ENCODE measurements at regions not wholly inside any gene's neighbourhood (a gene's known extent, or its start where the extent isn't known, plus 50 kb on each side); places are given as distances from the start of the nearest gene placed in this dataset.

DNA sequence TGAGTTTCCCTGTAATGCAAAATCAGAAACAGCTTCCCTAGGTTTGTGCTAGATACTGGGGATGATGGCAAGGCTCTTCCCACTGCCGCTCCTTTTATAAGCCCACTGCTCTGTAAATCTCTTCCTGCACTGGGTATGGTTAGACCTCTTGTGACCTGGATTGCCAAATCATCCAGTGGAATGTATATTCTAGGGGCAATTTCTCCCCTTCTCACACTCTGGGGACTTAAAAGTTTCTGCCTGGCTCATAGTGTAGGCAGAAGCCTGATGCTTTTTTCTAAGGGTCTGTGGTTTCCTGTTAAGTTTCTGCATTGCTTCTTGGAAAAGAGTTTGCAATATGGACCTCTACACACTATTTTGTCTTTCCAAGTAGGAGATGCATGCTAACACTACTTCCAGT is 1582.0 kb upstream of the PCDH20 start:
- DNase-seq (ENCODE audit: extremely low spot score, unreplicated experiment) = no peak
- Mint-ChIP-seq H3K4me1 (ENCODE audit: unreplicated experiment) (no peaks in the 10 kb centered on the region), H3K4me3 (ENCODE audit: unreplicated experiment) (no peak overlapping the region), H3K9me3 (ENCODE audit: unreplicated experiment) (peaks cover 20% of the 10 kb centered on the region), H3K36me3 (ENCODE audit: unreplicated experiment) (no peaks in the 10 kb centered on the region), H3K27me3 (ENCODE audit: unreplicated experiment) (no peaks in the 10 kb centered on the region), H3K27ac (ENCODE audit: unreplicated experiment) (no peak overlapping the region)
- TF ChIP-seq, protein P1, sequence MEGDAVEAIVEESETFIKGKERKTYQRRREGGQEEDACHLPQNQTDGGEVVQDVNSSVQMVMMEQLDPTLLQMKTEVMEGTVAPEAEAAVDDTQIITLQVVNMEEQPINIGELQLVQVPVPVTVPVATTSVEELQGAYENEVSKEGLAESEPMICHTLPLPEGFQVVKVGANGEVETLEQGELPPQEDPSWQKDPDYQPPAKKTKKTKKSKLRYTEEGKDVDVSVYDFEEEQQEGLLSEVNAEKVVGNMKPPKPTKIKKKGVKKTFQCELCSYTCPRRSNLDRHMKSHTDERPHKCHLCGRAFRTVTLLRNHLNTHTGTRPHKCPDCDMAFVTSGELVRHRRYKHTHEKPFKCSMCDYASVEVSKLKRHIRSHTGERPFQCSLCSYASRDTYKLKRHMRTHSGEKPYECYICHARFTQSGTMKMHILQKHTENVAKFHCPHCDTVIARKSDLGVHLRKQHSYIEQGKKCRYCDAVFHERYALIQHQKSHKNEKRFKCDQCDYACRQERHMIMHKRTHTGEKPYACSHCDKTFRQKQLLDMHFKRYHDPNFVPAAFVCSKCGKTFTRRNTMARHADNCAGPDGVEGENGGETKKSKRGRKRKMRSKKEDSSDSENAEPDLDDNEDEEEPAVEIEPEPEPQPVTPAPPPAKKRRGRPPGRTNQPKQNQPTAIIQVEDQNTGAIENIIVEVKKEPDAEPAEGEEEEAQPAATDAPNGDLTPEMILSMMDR (IDR thresholded peaks at IDR 0.05) = no peak

DNA sequence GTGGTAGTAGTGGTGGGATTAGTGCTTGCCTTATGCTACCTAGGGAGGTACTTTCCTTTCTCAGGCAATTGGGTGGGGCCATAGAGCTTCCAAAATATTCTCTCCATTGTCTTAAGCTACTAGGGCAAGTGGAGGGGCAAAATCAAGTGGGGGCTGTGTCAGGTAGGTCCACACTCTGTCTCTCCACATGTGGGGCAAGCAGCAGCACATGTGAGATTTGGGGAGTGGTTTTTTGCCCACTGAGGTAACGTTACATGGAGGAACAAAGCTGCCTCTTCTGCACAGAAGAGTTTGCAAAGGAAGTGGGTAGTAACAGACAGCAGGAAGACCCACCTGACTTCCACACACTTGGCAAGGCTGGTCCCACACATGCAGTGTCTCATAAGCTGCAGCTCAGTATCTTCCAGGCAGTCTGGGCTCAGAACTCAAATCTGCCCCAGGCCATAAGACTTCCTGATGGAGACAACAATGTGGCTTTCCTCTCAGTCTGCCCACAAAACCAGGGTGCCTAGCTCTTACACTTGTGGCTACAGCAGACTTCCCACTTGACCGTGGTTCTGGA is 1581.5 kb upstream of the PCDH20 start:
- no peak for DNase-seq (ENCODE audit: extremely low spot score, unreplicated experiment)
- no peaks in the 10 kb centered on the region for H3K4me1 Mint-ChIP-seq (ENCODE audit: unreplicated experiment)
- H3K4me3 Mint-ChIP-seq (ENCODE audit: unreplicated experiment) = no peak overlapping the region
- peaks cover 14% of the 10 kb centered on the region for H3K9me3 Mint-ChIP-seq (ENCODE audit: unreplicated experiment)
- TF ChIP-seq, protein P1 (IDR thresholded peaks at IDR 0.05) = no peak
- no peaks in the 10 kb centered on the region for H3K27me3 Mint-ChIP-seq (ENCODE audit: unreplicated experiment)
- no peak overlapping the region for H3K27ac Mint-ChIP-seq (ENCODE audit: unreplicated experiment)
- no peaks in the 10 kb centered on the region for H3K36me3 Mint-ChIP-seq (ENCODE audit: unreplicated experiment)

DNA sequence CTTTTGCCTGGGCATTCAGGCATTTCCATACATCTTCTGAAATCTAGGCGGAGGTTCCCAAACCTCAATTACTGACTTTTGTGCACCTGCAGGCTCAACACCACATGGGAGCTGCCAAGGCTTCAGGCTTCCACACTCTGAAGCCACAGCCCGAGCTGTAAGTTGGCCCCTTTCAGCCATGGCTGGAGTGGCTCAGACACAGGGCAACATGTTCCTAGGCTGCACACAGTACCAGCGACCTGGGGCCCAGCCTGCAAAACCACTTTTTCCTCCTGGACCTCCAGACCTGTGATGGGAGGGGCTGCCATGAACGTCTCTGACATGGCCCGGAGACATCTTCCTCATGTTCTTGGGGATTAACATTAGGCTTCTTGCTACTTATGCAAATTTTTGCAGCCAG is 1558.2 kb upstream of the PCDH20 start:
- H3K27me3 Mint-ChIP-seq (ENCODE audit: unreplicated experiment) = no peaks in the 10 kb centered on the region
- peaks cover 7% of the 10 kb centered on the region for H3K9me3 Mint-ChIP-seq (ENCODE audit: unreplicated experiment)
- H3K27ac Mint-ChIP-seq (ENCODE audit: unreplicated experiment) = no peak overlapping the region
- TF ChIP-seq, protein P1 (IDR thresholded peaks at IDR 0.05) = no peak
- DNase-seq (ENCODE audit: extremely low spot score, unreplicated experiment) = no peak
- no peaks in the 10 kb centered on the region for H3K36me3 Mint-ChIP-seq (ENCODE audit: unreplicated experiment)
- H3K4me1 Mint-ChIP-seq (ENCODE audit: unreplicated experiment) = peaks cover 7% of the 10 kb centered on the region
- H3K4me3 Mint-ChIP-seq (ENCODE audit: unreplicated experiment) = no peak overlapping the region

DNA sequence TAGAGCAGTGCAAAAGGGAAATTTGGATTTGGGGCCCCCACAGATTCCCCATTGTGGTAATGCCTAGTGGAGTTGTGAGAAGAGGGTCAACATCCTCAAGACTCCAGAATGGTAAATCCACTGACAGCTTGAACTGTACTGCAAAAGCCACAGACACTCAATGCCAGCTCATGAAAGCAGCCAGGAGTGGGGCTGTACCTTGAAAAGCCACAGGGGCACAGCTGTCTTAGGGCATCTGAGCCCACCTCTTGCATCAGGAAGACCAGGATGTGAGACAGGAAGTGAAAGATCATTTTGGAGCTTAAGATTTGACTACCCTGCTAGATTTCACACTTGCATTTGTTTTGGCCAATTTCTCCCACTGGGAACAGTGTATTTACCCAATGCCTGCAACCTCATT is 1548.9 kb upstream of the PCDH20 start:
- no peak overlapping the region for H3K4me3 Mint-ChIP-seq (ENCODE audit: unreplicated experiment)
- TF ChIP-seq, protein P1 (IDR thresholded peaks at IDR 0.05) = no peak
- peaks cover 6% of the 10 kb centered on the region for H3K4me1 Mint-ChIP-seq (ENCODE audit: unreplicated experiment)
- no peak overlapping the region for H3K27ac Mint-ChIP-seq (ENCODE audit: unreplicated experiment)
- no peaks in the 10 kb centered on the region for H3K27me3 Mint-ChIP-seq (ENCODE audit: unreplicated experiment)
- H3K36me3 Mint-ChIP-seq (ENCODE audit: unreplicated experiment) = no peaks in the 10 kb centered on the region
- H3K9me3 Mint-ChIP-seq (ENCODE audit: unreplicated experiment) = peaks cover 21% of the 10 kb centered on the region
- DNase-seq (ENCODE audit: extremely low spot score, unreplicated experiment) = no peak

DNA sequence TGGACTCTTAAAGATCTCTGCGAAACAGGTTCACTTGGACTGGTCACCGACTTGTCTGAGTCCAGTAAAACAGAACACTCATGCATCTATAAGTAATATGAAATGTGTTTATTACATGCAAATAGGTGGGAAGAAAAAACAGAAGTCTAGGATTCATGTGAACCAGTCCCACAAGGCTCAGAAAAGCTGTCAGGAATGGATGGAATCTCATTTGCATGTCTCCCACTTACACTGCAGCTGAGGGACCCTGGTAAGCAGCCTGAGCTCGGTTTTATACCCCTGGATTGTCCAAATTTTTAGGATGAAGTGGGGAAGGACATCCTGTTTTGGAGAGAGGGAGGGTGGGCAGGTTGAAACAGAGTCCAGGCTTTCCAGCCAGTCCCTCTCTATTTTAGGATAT is 1545.1 kb upstream of the PCDH20 start:
- H3K4me3 Mint-ChIP-seq (ENCODE audit: unreplicated experiment) = no peak overlapping the region
- no peak overlapping the region for H3K27ac Mint-ChIP-seq (ENCODE audit: unreplicated experiment)

More for the DNA sequence above, 1545.1 kb upstream of the PCDH20 start:
- no peak for DNase-seq (ENCODE audit: extremely low spot score, unreplicated experiment)
- Mint-ChIP-seq H3K9me3 (ENCODE audit: unreplicated experiment) (peaks cover 9% of the 10 kb centered on the region), H3K4me1 (ENCODE audit: unreplicated experiment) (peaks cover 6% of the 10 kb centered on the region), H3K27me3 (ENCODE audit: unreplicated experiment) (no peaks in the 10 kb centered on the region), H3K36me3 (ENCODE audit: unreplicated experiment) (no peaks in the 10 kb centered on the region)
- TF ChIP-seq, protein P1 (IDR thresholded peaks at IDR 0.05) = no peak
